IPS DF 6.9 (cell line): ENCODE measurements at regions not wholly inside any gene's neighbourhood (a gene's known extent, or its start where the extent isn't known, plus 50 kb on each side); places are given as distances from the start of the nearest gene placed in this dataset.

Experiments
- DNase-seq: peaks from one replicate; pipeline ENCODE4 v3.0.0-alpha.2; 2013; ENCODE audit warnings: low read depth, low spot score
- H3K27ac ChIP-seq: one replicate; pipeline ENCODE4 v1.5.1; 2013; ENCODE audit warnings: low read length, control low read depth
- H3K27me3 ChIP-seq: 2 replicates; pipeline ENCODE4 v1.6.1; 2013; ENCODE audit warnings: mild to moderate bottlenecking, low read length; ENCODE audit not compliant: control insufficient read depth, insufficient read depth
- H3K36me3 ChIP-seq: 2 replicates; pipeline ENCODE4 v1.6.1; 2013; ENCODE audit warnings: low read length; ENCODE audit not compliant: control insufficient read depth, insufficient read depth
- H3K4me1 ChIP-seq: 2 replicates; pipeline ENCODE4 v1.6.1; 2013; ENCODE audit warnings: low read length; ENCODE audit not compliant: control insufficient read depth, insufficient read depth
- H3K4me3 ChIP-seq: 2 replicates; pipeline ENCODE4 v1.5.1; 2013; ENCODE audit warnings: mild to moderate bottlenecking, low read length
- H3K9me3 ChIP-seq: 2 replicates; pipeline ENCODE4 v1.6.1; 2013; ENCODE audit warnings: low read length, inconsistent platforms; ENCODE audit not compliant: control insufficient read depth, insufficient read depth
- WGBS: extraction: QIAGEN DNeasy Blood & Tissue Kit; methylation state at CpG from one replicate; pipeline ENCODE4 v1.1.7; 2013; ENCODE audit warnings: mixed read lengths, missing lambda C conversion rate; ENCODE audit not compliant: insufficient read length, insufficient coverage; 5-methylcytosine and 5-hydroxymethylcytosine counted together

DNA sequence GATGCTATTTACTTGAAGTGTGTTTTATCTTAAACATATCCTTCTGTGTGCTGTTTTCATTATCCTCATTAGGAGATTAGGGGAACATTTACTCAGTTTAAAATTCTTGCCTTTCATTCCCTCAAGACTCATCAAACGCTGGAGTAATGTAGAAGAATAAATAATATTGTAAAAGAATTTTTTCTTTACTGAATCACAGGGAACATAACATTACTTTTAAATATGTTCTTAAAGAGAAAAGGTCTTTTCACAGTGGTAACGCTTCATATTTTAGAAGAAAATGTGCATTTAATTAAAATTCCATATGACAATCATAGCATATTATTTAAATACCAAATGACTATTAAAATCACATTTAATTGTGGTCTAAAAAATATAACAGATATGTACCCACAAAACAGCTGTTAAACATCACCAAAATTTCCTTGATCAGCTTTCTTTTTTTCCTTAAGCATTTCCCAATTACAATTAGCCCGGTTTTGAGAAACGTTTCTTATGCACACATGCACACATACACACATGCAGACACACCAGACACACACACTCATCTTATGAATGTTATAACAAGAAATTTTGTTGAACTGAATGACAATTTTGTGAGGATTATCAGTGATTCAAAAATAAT lies 102.0 kb upstream of the GLI3 start:
- no CpG with 5 or more reads among the region's 4 CpGs for WGBS
- H3K27ac ChIP-seq, result no peak overlapping the region
- no peaks in the 10 kb centered on the region for H3K27me3 ChIP-seq
- no peaks in the 10 kb centered on the region for H3K36me3 ChIP-seq
- H3K4me1 ChIP-seq, result no peaks in the 10 kb centered on the region
- no peak overlapping the region for H3K4me3 ChIP-seq
- H3K9me3 ChIP-seq, result no peaks in the 10 kb centered on the region
- no peak for DNase-seq

DNA sequence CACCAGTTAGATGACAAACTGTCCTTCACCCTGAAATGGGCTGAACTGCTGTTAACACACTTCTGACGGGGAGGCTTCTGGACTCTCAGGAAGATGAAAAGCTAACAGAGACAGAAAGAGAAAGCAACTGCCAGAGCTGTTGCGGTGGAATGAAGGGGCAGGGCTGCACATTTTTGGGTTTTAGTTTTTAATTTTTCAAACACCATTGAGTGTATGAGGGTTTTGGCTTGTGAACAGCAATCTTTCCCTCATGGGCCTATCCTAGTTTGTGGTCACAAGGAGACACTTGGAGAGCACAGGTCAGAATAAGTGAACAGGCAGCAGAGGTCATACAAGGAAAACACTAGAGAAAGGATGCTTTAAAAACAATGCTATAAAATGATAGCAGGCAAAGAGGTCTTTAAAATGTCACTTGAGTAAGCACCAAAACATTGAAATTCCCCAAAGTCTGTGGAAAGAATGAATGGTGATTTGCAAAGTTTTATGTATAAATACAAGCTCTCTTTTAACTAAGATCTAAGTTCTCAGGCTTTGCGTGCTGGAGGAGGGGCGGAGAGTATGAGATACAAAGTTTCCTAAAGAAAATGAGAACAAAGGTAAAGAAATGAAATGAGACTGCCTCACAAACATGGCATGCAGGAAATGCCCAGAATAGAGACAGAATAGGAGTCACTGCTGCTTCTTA lies 101.4 kb upstream of the GLI3 start:
- no CpG with 5 or more reads among the region's 4 CpGs for WGBS
- DNase-seq, result no peak
- no peak overlapping the region for H3K27ac ChIP-seq

DNA sequence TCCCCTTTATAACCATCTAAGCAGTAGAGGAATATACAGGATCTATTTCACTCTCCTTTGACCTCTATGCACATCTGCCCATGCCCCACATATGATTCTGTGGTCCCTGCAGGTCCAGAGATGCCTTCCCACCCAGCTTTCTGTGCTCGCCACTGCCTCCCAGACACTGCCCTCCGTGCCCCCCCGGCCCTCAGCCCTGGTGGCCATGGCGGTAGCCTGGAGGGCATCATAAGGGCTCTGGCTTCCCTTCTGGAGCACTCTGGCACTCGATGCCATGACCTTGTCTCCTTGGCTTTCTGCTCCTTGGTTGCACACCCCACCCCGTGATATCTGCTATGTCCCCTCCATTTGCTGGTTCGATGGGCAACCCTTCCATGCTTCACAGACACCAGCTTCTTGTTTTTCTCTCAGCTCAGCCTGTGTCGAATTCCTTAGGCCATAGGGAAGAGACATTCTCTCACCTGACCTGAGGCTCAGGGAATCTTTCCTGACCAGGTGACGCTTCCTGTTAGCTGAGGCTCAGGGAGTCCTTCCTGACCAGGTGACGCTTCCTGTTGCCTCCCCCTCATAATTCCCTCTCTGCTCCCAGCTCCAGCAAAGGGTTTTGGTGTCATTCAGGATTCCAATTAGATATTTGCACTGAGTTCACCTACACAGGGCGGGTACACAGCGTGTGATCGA lies 100.4 kb upstream of the GLI3 start:
- Histone ChIP-seq H3K4me3 (no peak overlapping the region), H3K36me3 (no peaks in the 10 kb centered on the region), H3K4me1 (no peaks in the 10 kb centered on the region), H3K9me3 (no peaks in the 10 kb centered on the region), H3K27me3 (no peaks in the 10 kb centered on the region), H3K27ac (no peak overlapping the region)
- WGBS, result no CpG with 5 or more reads among the region's 13 CpGs
- no peak for DNase-seq

More for the DNA sequence above, 101.4 kb upstream of the GLI3 start:
- H3K9me3 ChIP-seq, result no peaks in the 10 kb centered on the region
- H3K27me3 ChIP-seq, result no peaks in the 10 kb centered on the region
- H3K36me3 ChIP-seq, result no peaks in the 10 kb centered on the region
- H3K4me1 ChIP-seq, result no peaks in the 10 kb centered on the region
- H3K4me3 ChIP-seq, result no peak overlapping the region

DNA sequence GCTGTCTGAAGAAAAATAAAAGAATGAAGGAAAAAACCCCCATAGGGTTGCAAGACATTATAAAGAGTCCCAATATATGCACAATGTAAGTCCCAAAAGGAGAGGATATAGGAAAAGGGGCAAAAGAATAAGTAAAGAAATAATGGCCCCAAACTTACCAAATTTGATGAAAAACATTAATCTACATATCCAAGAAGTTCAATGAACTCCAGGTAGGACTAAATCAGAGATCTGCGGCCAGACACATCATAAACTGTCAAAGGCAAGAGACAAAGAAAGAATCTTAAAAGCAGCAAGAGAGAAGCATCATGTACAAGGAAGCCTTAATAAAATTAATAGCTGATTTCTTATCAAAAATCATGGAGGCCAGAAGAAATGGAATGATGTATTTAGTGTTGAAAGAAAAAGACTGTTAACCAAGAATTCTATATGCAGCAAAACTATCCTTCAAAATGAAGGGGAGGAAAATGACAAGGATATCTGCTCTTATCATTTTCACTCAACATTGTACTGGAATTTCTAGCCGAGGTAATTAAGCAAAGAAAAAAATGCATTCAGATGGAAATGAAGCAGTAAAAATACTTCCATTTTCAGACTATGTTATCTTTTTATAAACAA lies 95.7 kb upstream of the GLI3 start:
- Histone ChIP-seq H3K9me3 (no peaks in the 10 kb centered on the region), H3K4me3 (no peak overlapping the region), H3K4me1 (no peaks in the 10 kb centered on the region), H3K27me3 (no peaks in the 10 kb centered on the region), H3K36me3 (no peaks in the 10 kb centered on the region), H3K27ac (no peak overlapping the region)
- DNase-seq, result no peak
- WGBS, result no CpG with 5 or more reads among the region's 2 CpGs

DNA sequence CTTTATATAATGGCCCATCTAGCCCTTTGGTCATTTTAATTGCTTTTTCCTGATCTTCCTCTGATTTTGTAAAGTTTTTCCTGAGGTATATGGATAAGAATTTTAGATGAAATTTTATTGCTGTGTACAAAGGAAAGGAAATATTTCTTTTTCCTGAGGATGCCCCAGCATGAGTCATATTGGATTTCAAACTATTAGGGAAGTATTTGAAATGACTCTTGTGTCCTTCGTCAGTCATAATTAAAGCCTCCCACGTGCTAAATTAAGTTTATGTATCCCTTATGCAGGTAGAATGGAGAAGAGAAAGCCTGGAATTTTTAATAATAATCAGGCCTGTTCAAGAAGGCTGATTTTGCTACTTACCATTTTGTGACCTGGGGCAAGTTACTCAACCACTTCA lies 82.6 kb upstream of the GLI3 start:
- Histone ChIP-seq H3K36me3 (no peaks in the 10 kb centered on the region), H3K4me3 (no peak overlapping the region), H3K9me3 (no peaks in the 10 kb centered on the region), H3K27me3 (no peaks in the 10 kb centered on the region), H3K27ac (no peak overlapping the region), H3K4me1 (no peaks in the 10 kb centered on the region)
- no peak for DNase-seq
- no CpG with 5 or more reads among the region's 2 CpGs for WGBS

DNA sequence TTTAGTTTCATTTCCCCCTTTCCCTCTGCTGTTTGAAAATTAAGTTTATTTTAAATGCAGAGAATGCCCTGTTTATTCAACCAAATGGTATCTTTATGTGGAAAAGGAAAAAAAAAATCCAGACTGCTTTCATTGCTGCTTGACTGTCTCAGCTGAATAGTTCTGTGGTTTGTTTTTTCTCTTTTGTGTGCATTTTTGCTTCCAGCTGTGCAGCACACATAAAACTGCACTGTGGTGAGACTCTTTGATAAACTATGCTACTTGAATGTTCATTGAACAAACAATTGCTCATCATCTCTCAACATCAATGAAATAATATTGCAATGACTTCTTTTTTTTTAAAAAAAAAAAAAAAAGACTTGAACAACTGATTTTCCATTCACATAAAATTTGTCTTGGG lies 78.6 kb upstream of the GLI3 start:
- DNase-seq, result no peak
- Histone ChIP-seq H3K4me3 (no peak overlapping the region), H3K36me3 (no peaks in the 10 kb centered on the region), H3K27me3 (no peaks in the 10 kb centered on the region), H3K9me3 (no peaks in the 10 kb centered on the region), H3K4me1 (no peaks in the 10 kb centered on the region), H3K27ac (no peak overlapping the region)

DNA sequence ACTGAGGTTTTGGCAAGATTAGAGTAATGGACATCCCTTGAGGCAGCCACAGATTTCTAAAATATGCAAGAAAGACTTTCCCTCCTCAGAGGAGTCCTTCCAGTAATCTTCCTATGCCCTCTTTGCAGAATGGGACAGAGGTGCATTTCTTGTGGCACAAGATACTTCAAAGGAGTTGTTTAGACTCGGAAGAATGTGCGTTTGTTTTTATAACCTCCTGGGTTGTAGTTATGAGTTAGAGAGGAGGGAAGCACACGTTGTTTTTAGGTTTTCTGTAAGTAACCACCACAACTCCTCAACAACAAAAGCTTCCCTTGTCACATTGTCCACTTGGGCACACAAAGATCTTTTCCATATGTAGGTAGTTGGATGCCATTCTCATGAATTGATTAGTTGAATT lies 78.1 kb upstream of the GLI3 start:
- DNase-seq, result no peak
- Histone ChIP-seq H3K4me3 (no peak overlapping the region), H3K4me1 (no peaks in the 10 kb centered on the region), H3K36me3 (no peaks in the 10 kb centered on the region), H3K27me3 (no peaks in the 10 kb centered on the region), H3K27ac (no peak overlapping the region), H3K9me3 (no peaks in the 10 kb centered on the region)
- WGBS, result no CpG with 5 or more reads among the region's 3 CpGs

DNA sequence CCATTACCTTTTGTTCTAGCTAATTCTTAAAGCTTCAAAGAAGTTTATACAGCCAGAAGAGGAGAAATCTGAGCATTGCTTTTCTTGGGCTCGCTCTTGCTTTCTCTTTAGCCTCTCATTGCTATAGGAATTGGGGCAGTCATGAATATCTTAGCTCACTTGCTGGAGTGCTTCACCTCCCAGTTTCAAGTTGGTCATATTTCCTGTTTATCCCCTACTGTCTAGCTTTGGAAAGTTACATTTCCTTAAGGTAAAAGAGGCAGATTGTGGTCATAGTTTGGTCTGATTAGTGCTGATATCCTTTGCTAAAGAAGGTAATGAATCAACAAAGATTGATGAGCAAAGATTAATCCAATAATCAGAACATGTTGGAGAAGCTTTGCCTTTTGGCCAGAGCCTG lies 77.7 kb upstream of the GLI3 start:
- no peaks in the 10 kb centered on the region for H3K9me3 ChIP-seq
- no peaks in the 10 kb centered on the region for H3K27me3 ChIP-seq
- H3K4me3 ChIP-seq, result no peak overlapping the region
- no peak overlapping the region for H3K27ac ChIP-seq
- WGBS, result no CpG with 5 or more reads among the region's 1 CpG
- DNase-seq, result no peak
- H3K36me3 ChIP-seq, result no peaks in the 10 kb centered on the region
- H3K4me1 ChIP-seq, result no peaks in the 10 kb centered on the region

DNA sequence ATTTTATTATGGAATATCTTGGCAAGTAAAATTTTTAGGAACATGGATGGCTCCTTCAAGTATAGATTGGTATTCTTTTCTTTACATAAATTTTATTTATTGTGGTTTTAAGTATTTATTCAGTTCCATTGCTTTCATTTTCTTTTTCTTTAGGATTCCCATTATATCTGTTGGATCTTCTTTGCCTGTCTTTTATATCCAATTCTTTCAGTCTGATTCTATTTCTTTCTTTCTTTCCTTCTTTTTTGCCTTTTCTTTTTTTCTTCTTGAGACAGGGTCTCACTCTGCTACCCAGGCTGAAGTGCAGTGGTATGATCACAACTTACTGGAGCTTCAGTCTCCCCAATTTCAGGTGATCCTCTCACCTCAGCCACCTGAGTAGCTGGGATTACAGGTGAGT lies 74.2 kb upstream of the GLI3 start:
- Histone ChIP-seq H3K9me3 (no peaks in the 10 kb centered on the region), H3K4me3 (no peak overlapping the region), H3K4me1 (no peaks in the 10 kb centered on the region), H3K27me3 (no peaks in the 10 kb centered on the region), H3K27ac (no peak overlapping the region), H3K36me3 (no peaks in the 10 kb centered on the region)
- DNase-seq, result no peak

DNA sequence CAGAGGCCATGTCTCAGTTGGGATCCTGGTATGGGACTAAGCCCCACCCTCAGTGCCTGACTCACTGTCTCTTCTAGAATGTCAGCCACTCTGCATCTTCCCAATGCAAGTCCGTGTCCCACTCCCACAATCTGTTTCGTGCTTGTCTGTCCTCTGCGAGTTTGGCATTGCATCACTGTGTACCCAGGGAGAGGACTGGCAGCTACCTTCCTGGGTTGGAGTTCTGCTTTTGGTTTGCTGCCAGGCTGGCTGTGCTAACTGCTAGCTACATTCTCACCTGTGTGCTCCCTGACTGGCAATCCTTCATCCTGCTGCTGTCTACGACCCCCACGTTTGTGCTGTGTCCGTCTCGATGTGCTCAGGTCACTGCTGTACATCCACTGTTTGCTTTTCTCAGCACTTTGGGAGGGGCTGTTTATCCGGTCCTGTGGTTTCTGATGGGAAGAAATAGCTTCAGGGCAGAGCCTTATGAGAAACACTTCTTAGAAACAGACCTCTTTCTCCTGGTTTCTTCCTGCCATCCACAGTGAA lies 56.0 kb upstream of the GLI3 start:
- no peak for DNase-seq
- no peaks in the 10 kb centered on the region for H3K27me3 ChIP-seq
- no CpG with 5 or more reads among the region's 8 CpGs for WGBS
- no peaks in the 10 kb centered on the region for H3K36me3 ChIP-seq
- H3K4me1 ChIP-seq, result peaks cover 2% of the 10 kb centered on the region; the same call in 1 of the 2 replicates
- no peak overlapping the region for H3K4me3 ChIP-seq
- H3K27ac ChIP-seq, result no peak overlapping the region
- no peaks in the 10 kb centered on the region for H3K9me3 ChIP-seq
